Dermis microvascular lymphatic vessel endothelial cell (primary cell): ENCODE measurements at regions not wholly inside any gene's neighbourhood (a gene's known extent, or its start where the extent isn't known, plus 50 kb on each side); places are given as distances from the start of the nearest gene placed in this dataset.

ENCODE experiments used
- DNase-seq, 2 donors: peaks; one replicate each; pipeline versions ENCODE4 v3.0.0 to v3.0.0-alpha.2; 2010; ENCODE audit warnings: low read depth in 2 of 2

DNA sequence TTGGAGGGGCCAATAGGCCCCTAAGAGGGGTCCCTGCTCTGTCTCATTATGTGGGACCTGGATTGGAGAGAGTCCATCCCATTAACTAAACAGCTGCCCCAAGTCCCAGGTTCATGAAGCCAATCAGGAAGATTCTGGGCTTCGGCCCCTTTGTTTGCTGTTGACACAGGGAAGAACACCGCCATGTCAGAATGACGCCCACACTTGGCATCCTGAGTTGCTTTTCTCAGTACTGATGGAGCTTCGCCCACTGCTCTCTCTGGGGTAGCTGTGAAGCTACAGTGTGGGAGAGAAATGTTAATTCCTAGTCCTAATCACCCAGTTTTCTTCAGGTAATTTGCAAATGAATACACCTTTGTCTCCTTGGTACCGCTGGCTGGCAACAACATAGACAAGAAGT, 264.7 kb downstream of the GLRX3 start:
- no peak for DNase-seq

DNA sequence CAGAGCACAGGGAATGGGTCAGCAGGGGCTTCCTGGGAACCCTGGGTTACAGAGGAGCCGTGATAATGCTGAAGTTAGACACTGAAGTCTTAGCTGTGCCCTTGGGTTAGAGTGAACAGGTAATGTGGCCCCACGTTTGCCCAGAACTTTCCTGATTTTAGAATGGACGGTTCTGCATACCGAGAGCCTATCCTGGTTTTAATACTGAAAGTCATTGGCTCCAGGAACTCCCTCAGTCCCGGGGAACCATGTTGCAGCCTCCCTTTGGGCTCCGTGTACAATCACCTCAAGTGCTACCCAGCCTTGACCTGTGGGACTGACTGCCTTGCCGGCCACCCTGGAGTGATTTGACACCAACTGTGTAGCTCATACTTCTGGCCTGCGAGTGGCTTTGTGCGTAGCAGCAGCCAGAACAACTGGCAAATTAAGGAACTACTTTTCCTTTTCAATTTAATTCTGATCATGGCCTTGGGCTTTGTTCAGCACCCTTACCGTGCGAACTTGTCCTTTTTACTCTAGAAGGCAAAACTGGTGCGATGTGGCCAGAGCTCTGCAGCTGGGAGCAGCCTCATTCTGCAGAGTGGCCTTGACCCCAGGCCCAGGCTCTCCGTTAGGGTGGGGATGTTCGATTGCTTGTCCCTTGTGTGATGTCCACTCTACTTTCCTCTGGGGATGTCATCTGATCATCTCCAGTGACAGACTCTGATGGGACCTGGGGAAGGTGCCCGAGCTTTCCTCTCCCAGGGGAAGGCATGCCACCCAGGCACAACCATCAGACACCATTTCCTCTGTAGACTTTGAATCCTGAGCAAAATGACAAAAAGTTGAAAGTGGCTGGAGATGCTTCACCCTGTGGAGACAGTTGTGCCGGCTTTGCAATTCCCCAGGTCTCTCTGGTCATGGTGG, 265.9 kb downstream of the GLRX3 start:
- DNase-seq, result no peak

- DNase-seq, result no peak
These were observed 267.2 kb downstream of the GLRX3 start for GRCh38 chr10:130403153-130404075.

- no peak for DNase-seq
These were observed 268.4 kb downstream of the GLRX3 start for GRCh38 chr10:130404476-130405055.

DNA sequence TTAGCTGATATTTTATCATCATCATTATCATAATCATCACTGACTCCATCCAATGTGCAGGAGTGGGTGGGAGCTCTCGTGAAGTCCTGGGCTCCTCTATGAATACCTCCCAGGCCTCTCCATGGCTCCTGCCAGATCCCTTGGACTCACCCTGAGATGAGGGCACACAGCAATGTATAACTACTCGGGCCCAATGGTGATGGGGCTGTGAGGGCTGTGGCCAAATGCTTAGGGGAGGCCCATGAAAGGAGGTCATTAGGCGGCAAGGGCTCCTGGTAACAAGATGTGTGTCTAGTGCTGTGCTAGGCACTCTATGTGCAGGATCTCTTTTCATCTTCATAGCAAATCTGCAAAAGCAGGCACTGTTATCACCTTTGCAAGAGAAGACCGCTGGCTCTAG, 270.9 kb downstream of the GLRX3 start:
- DNase-seq, result no peak

GRCh38 chr10:130409331-130409730, 273.1 kb downstream of the GLRX3 start:
- no peak for DNase-seq

- no peak for DNase-seq
These were observed 273.7 kb downstream of the GLRX3 start for GRCh38 chr10:130409931-130410330.

DNA sequence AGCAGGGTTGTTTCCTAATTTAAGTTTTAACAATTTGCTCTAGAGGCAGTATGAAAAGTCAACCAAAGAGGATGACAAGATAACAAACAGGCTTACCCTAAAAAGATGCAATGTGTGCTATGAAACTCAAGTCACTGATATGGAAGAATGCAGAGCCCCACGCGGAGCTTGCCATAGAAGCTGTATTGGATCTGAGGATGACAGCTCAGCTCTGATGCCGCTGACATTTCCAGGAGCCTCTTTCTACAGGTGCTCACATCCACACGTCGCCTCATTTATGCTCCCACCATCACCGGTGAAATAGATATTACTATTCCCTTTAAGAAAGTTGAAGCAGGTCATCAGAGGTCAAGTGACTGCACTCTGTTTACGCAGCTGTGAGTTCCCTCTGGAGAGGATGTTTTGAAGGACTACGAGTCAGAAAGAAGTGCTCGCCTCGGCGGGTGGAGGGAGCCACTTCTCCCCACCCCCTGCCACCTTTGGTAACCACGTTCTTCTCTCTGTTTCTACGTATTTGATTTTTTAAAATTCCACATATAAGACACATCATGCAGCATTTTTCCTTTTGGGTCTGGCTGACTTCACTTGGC, 275.4 kb downstream of the GLRX3 start:
- DNase-seq, result no peak

- no peak for DNase-seq
These were observed 276.1 kb downstream of the GLRX3 start for GRCh38 chr10:130412317-130412716.

DNA sequence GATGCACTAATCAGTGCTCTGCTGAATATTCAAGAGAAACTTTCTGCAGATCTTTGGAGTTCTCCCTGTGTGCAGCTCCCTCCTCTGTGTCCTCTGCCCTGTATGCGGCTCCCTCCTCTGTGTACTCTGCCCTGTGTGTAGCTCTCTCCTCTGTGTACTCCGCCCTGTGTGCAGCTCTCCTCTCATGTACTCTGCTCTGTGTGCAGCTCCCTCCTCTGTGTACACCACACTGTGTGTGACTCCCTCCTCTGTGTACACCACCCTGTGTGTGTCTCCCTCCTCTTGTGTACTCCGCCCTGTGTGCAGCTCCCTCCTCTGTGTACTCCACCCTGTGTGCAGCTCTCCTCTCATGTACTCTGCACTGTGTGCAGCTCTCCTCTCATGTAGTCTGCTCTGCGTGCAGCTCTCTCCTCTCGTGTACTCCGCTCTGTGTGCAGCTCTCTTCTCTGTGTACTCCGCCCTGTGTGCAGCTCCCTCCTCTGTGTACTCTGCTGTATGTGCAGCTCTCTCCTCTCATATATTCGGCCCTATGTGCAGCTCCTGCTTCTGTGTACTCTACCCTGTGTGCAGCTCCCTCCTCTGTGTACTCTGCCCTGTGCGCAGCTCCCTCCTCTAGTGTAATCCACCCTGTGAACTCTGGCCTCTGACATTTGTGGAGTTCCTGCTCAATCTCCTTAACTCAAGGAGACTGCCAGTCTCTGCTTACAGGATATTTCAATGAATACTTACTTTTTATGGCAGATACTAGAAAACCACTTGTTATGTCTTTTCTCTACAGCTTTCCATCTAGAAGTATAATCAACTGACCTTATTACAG, 280.4 kb downstream of the GLRX3 start:
- DNase-seq, result no peak

DNA sequence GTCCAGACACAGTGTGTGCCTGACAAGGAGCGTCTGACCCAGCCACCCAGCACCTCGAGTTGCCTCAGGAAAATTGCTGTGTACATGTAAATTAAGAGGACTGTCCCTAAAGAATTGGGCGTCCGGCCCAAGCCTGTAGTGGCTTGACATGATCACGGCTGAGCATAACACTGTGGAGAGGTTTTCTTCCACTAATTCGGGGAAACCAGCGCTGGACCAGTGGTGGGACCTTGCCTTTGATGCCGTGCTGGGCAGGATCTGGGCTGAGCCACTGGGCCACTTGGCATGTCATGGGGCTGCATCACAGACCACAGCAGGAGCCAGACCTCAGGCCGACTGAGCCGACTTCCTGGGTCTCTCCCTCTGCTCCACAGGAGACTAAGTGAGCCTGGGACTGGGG, 282.5 kb downstream of the GLRX3 start:
- DNase-seq, result no peak

- DNase-seq, result no peak
These were observed 285.7 kb downstream of the GLRX3 start for GRCh38 chr10:130421909-130422308.

DNA sequence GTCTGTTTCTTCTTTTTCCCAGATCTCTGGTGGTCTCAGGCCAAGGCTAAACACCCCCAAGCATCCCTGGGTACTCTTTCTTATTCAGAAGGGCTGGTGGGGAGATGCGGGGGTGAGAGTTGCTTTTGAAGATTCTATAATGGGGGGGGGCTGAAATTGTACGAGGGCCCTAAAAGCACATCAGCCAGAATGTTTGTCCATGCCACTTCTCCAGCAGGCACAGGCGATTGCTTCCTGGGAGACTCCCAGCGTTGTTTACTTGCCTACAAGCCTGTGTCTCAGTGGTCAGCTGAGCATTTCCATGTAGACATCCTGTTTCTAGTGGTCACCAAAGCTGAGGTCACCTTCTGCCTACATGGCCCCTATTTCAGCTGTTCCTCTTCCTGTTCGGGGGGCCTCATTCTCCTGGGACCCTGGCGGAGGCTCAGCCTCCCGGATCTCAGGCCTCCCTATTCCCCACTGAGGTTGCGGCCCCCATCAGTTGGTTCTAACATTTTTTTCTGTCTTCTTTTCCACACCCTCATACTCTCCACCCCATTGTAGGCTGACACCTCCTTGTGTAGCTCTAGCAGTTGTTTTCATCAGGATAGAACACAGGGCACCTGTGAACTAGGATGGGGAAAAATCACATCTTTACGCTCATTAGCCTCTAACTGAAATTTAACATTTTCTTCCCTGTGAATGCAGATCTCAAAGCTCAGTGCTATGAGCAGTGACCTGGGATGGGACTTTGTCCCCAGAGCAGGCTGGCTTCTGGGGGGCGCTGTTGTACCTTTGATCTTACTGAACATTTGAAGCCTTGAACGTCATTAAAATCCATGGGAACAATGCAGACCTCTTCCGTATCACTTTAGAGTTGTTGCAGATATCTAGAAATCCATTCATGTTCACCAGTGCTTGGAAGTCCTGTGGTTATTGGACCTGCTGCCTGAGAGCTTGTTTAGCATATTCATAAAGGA, 286.5 kb downstream of the GLRX3 start:
- DNase-seq, result no peak

DNA sequence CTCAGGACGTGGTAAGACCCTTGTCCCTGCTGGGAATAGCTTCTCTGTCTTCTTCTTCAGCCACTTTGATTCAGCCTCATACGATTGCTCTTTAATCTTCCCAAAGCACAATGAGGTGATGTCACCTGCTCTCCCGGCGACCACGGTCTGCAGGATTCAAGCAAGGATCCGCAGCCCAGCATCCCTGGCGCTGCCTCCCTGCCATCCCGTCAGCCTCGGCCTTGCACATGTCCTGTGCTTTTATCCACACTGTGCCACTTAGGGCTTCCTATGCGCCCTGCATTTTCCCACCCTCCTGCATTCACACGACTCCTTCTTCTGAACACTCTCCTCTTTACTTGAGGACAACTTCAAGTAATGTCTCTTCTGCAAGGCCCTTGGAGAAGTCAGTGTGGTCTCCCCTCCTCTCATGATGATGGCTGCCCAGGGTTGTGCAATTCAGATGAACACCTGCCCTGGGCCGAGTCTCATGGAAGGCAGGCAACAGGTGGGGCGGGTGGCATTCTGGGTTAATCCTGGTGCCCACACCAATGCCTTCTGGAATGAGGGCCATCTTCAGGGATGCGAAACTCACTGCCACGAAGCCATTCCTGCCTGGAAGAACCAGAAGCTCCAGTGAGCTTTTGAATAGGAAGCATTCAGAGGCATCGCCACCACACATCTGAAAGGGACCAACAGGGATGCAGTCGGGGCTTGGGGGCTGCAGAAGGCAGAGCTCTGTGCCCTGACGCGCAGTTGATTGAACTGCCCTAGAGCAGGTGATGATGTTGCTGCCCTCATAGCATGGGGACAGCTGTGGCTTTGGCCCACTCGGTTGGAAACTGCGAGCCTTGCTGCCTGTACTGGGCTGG, 287.5 kb downstream of the GLRX3 start:
- DNase-seq, result no peak

DNA sequence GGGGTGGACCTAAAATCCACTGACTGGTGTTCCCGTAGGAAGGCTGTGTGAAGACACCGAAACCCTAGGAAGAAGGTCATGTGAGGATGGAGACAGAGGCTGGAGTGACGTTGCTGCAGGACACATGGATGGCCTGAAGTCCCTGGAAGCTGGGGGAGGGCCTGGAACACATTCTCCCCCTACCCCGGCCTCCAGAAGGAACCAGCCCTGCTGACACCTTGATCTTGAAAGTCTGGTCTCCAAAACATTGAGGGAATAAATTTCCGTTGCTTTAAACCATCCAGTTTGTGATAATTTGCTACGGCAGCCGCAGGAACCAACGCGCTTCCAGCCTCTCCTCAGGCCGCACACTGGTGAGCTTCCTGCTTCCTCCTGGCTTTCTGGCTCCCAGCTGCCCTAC, 288.2 kb downstream of the GLRX3 start:
- DNase-seq, result no peak

DNA sequence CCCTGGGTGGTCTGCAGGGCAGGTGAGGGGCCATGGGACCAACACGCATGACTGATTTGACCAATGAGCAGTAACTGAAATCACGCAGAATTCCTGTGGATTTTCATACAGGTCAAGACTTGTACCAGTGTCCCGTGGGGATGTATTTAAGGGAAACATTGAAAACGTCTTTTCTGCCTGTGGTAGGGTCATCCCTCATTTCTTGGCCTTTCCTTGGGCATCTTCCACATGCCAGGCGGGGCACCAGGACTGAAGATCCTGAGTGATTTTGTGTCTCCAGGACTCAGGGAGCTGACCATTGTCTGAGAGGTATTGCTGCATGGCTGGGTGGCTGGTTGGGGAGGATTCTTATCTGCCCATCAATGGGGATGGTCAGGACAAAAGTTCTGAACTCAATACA, 289.0 kb downstream of the GLRX3 start:
- no peak for DNase-seq

GRCh38 chr10:130425881-130426435, 289.8 kb downstream of the GLRX3 start:
- no peak for DNase-seq

GRCh38 chr10:130427216-130427722, 291.1 kb downstream of the GLRX3 start:
- no peak for DNase-seq
